Aorta (tissue), 5 donors: ENCODE measurements at regions not wholly inside any gene's neighbourhood (a gene's known extent, or its start where the extent isn't known, plus 50 kb on each side); places are given as distances from the start of the nearest gene placed in this dataset.
"Not testable (repeated sequence)": the region's sequence is repeated elsewhere in the genome, so short reads cannot be mapped to it uniquely, and the experiment has no call there.

Experiments used
- ATAC-seq: fragments of 200-7000 bp; cut with Tn5 transposase; one replicate; pipeline ENCODE4 v1.9.1; 2022; ENCODE audit warnings: moderate library complexity; ENCODE audit not compliant: low FRiP score
- DNase-seq, 2 donors: peaks; one replicate each; pipeline ENCODE4 v3.0.0-alpha.2; 2020
- H3K27ac ChIP-seq, 2 donors: one replicate each; pipeline ENCODE4 v1.5.1; 2013; ENCODE audit warnings: low read length in 2 of 2, mild to moderate bottlenecking in 2 of 2, moderate library complexity in 2 of 2, control low read depth in 1 of 2, inconsistent platforms in 1 of 2, low read depth in 1 of 2
- H3K27me3 ChIP-seq, 2 donors: one replicate each; pipeline ENCODE4 v1.6.1; 2013; ENCODE audit warnings: control low read depth in 1 of 2, low read length in 1 of 2, mild to moderate bottlenecking in 1 of 2, moderate library complexity in 1 of 2; ENCODE audit not compliant: insufficient read depth in 2 of 2, control insufficient read depth in 1 of 2
- H3K36me3 ChIP-seq, 2 donors: one replicate each; pipeline ENCODE4 v1.6.1; 2013; ENCODE audit warnings: control low read depth in 1 of 2, low read length in 1 of 2, mild to moderate bottlenecking in 1 of 2; ENCODE audit not compliant: insufficient read depth in 2 of 2, control insufficient read depth in 1 of 2
- H3K4me1 ChIP-seq, 2 donors: one replicate each; pipeline ENCODE4 v1.6.1; 2013; ENCODE audit warnings: low read length in 2 of 2, control low read depth in 1 of 2, mild to moderate bottlenecking in 1 of 2, moderate library complexity in 1 of 2; ENCODE audit not compliant: insufficient read depth in 2 of 2, control insufficient read depth in 1 of 2
- H3K4me3 ChIP-seq, 2 donors: one replicate each; pipeline ENCODE4 v1.5.1; 2013; ENCODE audit warnings: low read length in 2 of 2, control low read depth in 1 of 2, mild to moderate bottlenecking in 1 of 2
- H3K9me3 ChIP-seq: one replicate; pipeline ENCODE4 v1.6.1; 2013; ENCODE audit warnings: mild to moderate bottlenecking, low read length; ENCODE audit not compliant: control insufficient read depth
- WGBS, 2 donors: extraction: QIAGEN DNeasy Blood & Tissue Kit; methylation state at CpG; one replicate each; pipeline ENCODE4 v1.1.7; 2013; 5-methylcytosine and 5-hydroxymethylcytosine counted together
- intact Hi-C, 2 donors: fragments of 100-400 bp; cut with DNase I; formaldehyde crosslinking; loops; one replicate each; pipeline versions ENCODE4 v1.14.2 to v1.15.0; 2022
- donor health status: healthy with polysubstance abuse.
- donor health status: Bipolar disorder and iron deficiency.
- donor health status: DM: no; HTN: no; CAD: no.
- donor health status: DM: no; HTN: no; CAD: no.
- donor health status: DM: yes; HTN: yes; CAD: no.

- ATAC-seq: no peak
- Histone ChIP-seq H3K4me3 (no peak overlapping the region), H3K4me1 (no peaks in the 10 kb centered on the region), H3K27me3 (no peaks in the 10 kb centered on the region), H3K27ac (no peak overlapping the region), H3K36me3 (no peaks in the 10 kb centered on the region), H3K9me3 (no peaks in the 10 kb centered on the region)
- DNase-seq: no peak
- 86 to 89% methylated on average over 5 of the region's 5 CpGs for WGBS, 2 donors
- intact Hi-C loops: no loop called here
Observed at GRCh38 chr7:94149789-94150545, 145.8 kb upstream of the BET1 start.

- H3K27ac ChIP-seq: no peak overlapping the region
- no peak overlapping the region for H3K4me3 ChIP-seq
- DNase-seq: no peak
- H3K4me1 ChIP-seq: no peaks in the 10 kb centered on the region
- no peak for ATAC-seq
- H3K27me3 ChIP-seq: no peaks in the 10 kb centered on the region
- no peaks in the 10 kb centered on the region for H3K9me3 ChIP-seq
- no peaks in the 10 kb centered on the region for H3K36me3 ChIP-seq
- intact Hi-C loops: no loop called here
Observed at GRCh38 chr7:94154182-94154581, 150.0 kb upstream of the BET1 start.

DNA sequence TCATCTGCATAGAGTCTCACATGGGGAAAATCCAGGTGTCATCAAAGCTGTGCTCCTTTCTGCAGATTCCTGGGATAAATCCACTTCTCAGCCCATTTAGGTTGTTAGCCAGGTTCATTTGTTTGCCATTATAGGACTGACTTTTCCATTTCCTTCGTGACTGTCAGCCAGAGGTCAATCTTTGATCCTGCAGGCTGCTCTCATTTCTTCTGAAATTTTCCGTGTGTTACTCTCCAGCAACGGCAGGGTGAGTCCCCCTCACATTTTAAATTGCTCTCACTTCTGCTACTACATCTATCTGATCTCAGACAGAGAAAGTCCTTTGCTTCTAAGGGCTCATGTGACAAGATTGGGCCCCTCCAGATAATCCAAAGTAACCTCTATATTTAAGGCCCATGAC lies 150.7 kb upstream of the BET1 start:
- WGBS, 2 donors: 60 to 65% methylated on average over 3 of the region's 3 CpGs
- no peaks in the 10 kb centered on the region for H3K4me1 ChIP-seq
- intact Hi-C loops: no loop called here
- DNase-seq (no peak), ATAC-seq (no peak)
- no peak overlapping the region for H3K4me3 ChIP-seq
- no peaks in the 10 kb centered on the region for H3K27me3 ChIP-seq
- H3K36me3 ChIP-seq: no peaks in the 10 kb centered on the region
- H3K27ac ChIP-seq: no peak overlapping the region
- no peaks in the 10 kb centered on the region for H3K9me3 ChIP-seq

GRCh38 chr7:94157659-94158306 lies 153.6 kb upstream of the BET1 start:
- 83% methylated on average over 5 of the region's 5 CpGs for WGBS, 2 donors
- DNase-seq, H3K4me1 ChIP-seq, H3K27me3 ChIP-seq, intact Hi-C loops, H3K4me3 ChIP-seq, H3K36me3 ChIP-seq, H3K9me3 ChIP-seq, ATAC-seq, H3K27ac ChIP-seq: not testable (repeated sequence)

- intact Hi-C loops: no loop called here
- DNase-seq (no peak), ATAC-seq (no peak)
- Histone ChIP-seq H3K27ac (no peak overlapping the region), H3K4me3 (no peak overlapping the region), H3K4me1 (no peaks in the 10 kb centered on the region), H3K36me3 (no peaks in the 10 kb centered on the region), H3K27me3 (no peaks in the 10 kb centered on the region), H3K9me3 (no peaks in the 10 kb centered on the region)
- WGBS, 2 donors: 76 to 82% methylated on average over 3 of the region's 3 CpGs
Observed at GRCh38 chr7:94160719-94161435, 156.7 kb upstream of the BET1 start.

- WGBS, 2 donors: 92 to 93% methylated on average over 6 of the region's 6 CpGs
- Histone ChIP-seq H3K9me3 (no peaks in the 10 kb centered on the region), H3K27ac (no peak overlapping the region), H3K4me1 (no peaks in the 10 kb centered on the region), H3K4me3 (no peak overlapping the region), H3K27me3 (no peaks in the 10 kb centered on the region), H3K36me3 (no peaks in the 10 kb centered on the region)
- ATAC-seq (no peak), DNase-seq (no peak)
- intact Hi-C loops: no loop called here
Observed at GRCh38 chr7:94161476-94161875, 157.3 kb upstream of the BET1 start.

GRCh38 chr7:94169682-94170081 lies 165.5 kb upstream of the BET1 start:
- Histone ChIP-seq H3K27ac (no peak overlapping the region), H3K4me3 (no peak overlapping the region), H3K27me3 (no peaks in the 10 kb centered on the region), H3K4me1 (no peaks in the 10 kb centered on the region), H3K9me3 (no peaks in the 10 kb centered on the region), H3K36me3 (no peaks in the 10 kb centered on the region)
- no peak for ATAC-seq
- intact Hi-C loops: no loop called here
- DNase-seq: no peak
- 89 to 94% methylated on average over 4 of the region's 4 CpGs for WGBS, 2 donors

GRCh38 chr7:94170836-94171235 lies 166.7 kb upstream of the BET1 start:
- no peaks in the 10 kb centered on the region for H3K27me3 ChIP-seq
- DNase-seq (no peak), ATAC-seq (no peak)
- intact Hi-C loops: no loop called here
- H3K36me3 ChIP-seq: no peaks in the 10 kb centered on the region
- H3K27ac ChIP-seq: no peak overlapping the region
- no peak overlapping the region for H3K4me3 ChIP-seq
- H3K4me1 ChIP-seq: no peaks in the 10 kb centered on the region
- no peaks in the 10 kb centered on the region for H3K9me3 ChIP-seq

GRCh38 chr7:94173436-94173835 lies 169.3 kb upstream of the BET1 start:
- no peaks in the 10 kb centered on the region for H3K36me3 ChIP-seq
- WGBS, 2 donors: 94% methylated on average over 2 of the region's 2 CpGs
- no peak overlapping the region for H3K27ac ChIP-seq
- intact Hi-C loops: no loop called here
- no peaks in the 10 kb centered on the region for H3K4me1 ChIP-seq
- H3K9me3 ChIP-seq: no peaks in the 10 kb centered on the region
- H3K27me3 ChIP-seq: no peaks in the 10 kb centered on the region
- DNase-seq (no peak), ATAC-seq (no peak)
- no peak overlapping the region for H3K4me3 ChIP-seq
